K562 (cell line): ENCODE measurements at regions not wholly inside any gene's neighbourhood (a gene's known extent, or its start where the extent isn't known, plus 50 kb on each side); places are given as distances from the start of the nearest gene placed in this dataset.

ENCODE experiments used
- ATF7 ChIP-seq: fragments of 450-650 bp; IDR thresholded peaks from 2 replicates; pipeline ENCODE4 v1.7.1; 2014; ENCODE audit warnings: mild to moderate bottlenecking, moderate library complexity
- CBFA2T2 ChIP-seq: fragments of 450-650 bp; conservative IDR thresholded peaks from 2 replicates; pipeline ENCODE4 v1.6.1; 2017; ENCODE audit warnings: mild to moderate bottlenecking
- CBFA2T3 ChIP-seq: fragments of 450-650 bp; IDR thresholded peaks from 2 replicates; pipeline ENCODE4 v1.6.1; 2017
- ESRRA ChIP-seq: fragments of 450-650 bp; IDR thresholded peaks from 2 replicates; pipeline ENCODE4 v1.6.1; 2014; ENCODE audit warnings: low read depth, mild to moderate bottlenecking, moderate library complexity, borderline replicate concordance
- IRF2 ChIP-seq: sonication (generic); formaldehyde crosslinking; IDR thresholded peaks from 2 replicates; pipeline ENCODE4 v1.8.1; 2022; ENCODE audit warnings: mild to moderate bottlenecking, missing genetic modification reagents
- JUN ChIP-seq, 2 experiments: sonication (generic) in 1 of 2; formaldehyde crosslinking in 1 of 2; IDR thresholded peaks; 2 replicates each; pipeline versions ENCODE4 v1.6.1 to v1.8.0; 2012 to 2022; ENCODE audit warnings: borderline replicate concordance in 2 of 2, mild to moderate bottlenecking in 2 of 2, improper control_type of control experiment in 1 of 2, low read depth in 1 of 2, low read length in 1 of 2, missing genetic modification reagents in 1 of 2
- KLF16 ChIP-seq: IDR thresholded peaks from 2 replicates; pipeline ENCODE4 v1.6.1; 2016; ENCODE audit warnings: antibody characterized with exemption
- MAFF ChIP-seq: IDR thresholded peaks from 2 replicates; pipeline ENCODE4 v1.6.1; 2012; ENCODE audit warnings: low read length, improper control_type of control experiment
- MYC ChIP-seq, 2 experiments: fragments of 250-450 bp in 1 of 2; sonication (Bioruptor Pico) in 1 of 2; IDR thresholded peaks; 2 replicates each; pipeline versions ENCODE4 v1.5.1 to v1.6.1; 2012 to 2021; ENCODE audit warnings: low read depth in 2 of 2, borderline replicate concordance in 1 of 2, improper control_type of control experiment in 1 of 2, low read length in 1 of 2, mild to moderate bottlenecking in 1 of 2, moderate library complexity in 1 of 2
- PHF20 ChIP-seq: fragments of 450-650 bp; IDR thresholded peaks from 2 replicates; pipeline ENCODE4 v1.6.1; 2018; ENCODE audit not compliant: partially characterized antibody
- SIX5 ChIP-seq, 2 experiments: IDR thresholded peaks; 2 replicates each; pipeline ENCODE4 v1.6.1; 2011; ENCODE audit warnings: low read length in 2 of 2, borderline replicate concordance in 1 of 2, low read depth in 1 of 2, mild to moderate bottlenecking in 1 of 2, moderate library complexity in 1 of 2; ENCODE audit not compliant: insufficient read depth in 1 of 2
- SMC3 ChIP-seq: conservative IDR thresholded peaks from 2 replicates; pipeline ENCODE4 v1.6.1; 2011; ENCODE audit warnings: low read depth, low read length, improper control_type of control experiment; ENCODE audit not compliant: insufficient read depth
- TF ChIP-seq, protein P1 (sequence below), 2 experiments: IDR thresholded peaks; 2 replicates each; pipeline ENCODE4 v1.6.1; 2011; ENCODE audit warnings: borderline replicate concordance in 1 of 2, control low read depth in 1 of 2, low read depth in 1 of 2, low read length in 1 of 2, mild to moderate bottlenecking in 1 of 2, mixed read lengths in 1 of 2, moderate library complexity in 1 of 2; ENCODE audit not compliant: insufficient read depth in 1 of 2, insufficient read length in 1 of 2, poor library complexity in 1 of 2, severe bottlenecking in 1 of 2; ENCODE audit errors: extremely low read depth in 1 of 2
- TF ChIP-seq, protein P2 (sequence below), 2 experiments: fragments of 450-650 bp; formaldehyde crosslinking in 1 of 2; IDR thresholded peaks; 2 replicates each; pipeline versions ENCODE4 v1.4.0 to v1.6.1; 2014 to 2020; ENCODE audit warnings: mild to moderate bottlenecking in 2 of 2, borderline replicate concordance in 1 of 2, low read depth in 1 of 2
- TF ChIP-seq, protein P3 (sequence below): fragments of 450-650 bp; conservative IDR thresholded peaks from 2 replicates; pipeline ENCODE4 v1.6.1; 2016; ENCODE audit warnings: missing genetic modification characterization, low read depth, mild to moderate bottlenecking, control low read depth, missing compliant biosample characterization

DNA sequence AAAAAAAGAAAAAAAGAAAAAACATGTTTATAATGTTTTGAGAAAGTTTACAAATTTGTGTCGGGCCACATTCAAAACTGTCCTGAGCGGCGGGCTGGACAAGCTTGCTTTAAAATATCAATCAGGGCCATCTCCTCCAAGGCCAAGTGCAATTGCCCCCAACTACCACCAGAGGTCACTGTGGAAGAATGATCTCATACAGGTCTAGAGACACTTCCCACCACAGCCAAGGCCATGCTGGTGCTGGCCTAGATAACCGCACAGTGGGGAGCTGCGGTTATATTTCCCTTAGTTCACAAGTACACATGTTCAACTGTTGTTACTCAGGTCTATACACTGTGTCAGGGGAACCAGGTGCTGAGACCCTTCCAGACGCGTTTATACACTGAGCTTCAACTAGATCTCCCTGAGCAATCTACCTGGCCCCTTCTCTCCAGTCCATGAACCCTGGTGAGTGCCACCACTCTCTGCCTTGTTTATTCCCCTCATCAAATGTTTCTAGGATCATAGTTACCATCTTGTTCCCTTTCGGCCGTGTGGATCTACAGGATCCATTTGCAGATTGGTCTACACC lies 83.8 kb upstream of the CCL2 start (continued):
- TF ChIP-seq, protein P1, sequence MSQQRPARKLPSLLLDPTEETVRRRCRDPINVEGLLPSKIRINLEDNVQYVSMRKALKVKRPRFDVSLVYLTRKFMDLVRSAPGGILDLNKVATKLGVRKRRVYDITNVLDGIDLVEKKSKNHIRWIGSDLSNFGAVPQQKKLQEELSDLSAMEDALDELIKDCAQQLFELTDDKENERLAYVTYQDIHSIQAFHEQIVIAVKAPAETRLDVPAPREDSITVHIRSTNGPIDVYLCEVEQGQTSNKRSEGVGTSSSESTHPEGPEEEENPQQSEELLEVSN (IDR thresholded peaks at IDR 0.05; ENCODE audit: borderline replicate concordance in 1 of 2, extremely low read depth in 1 of 2, insufficient read depth in 1 of 2, insufficient read length in 1 of 2, low read depth in 1 of 2, low read length in 1 of 2, poor library complexity in 1 of 2, severe bottlenecking in 1 of 2): peak in 1 of 2 experiments; percentile 47
- TF ChIP-seq CBFA2T2: 0 out of 2 replicates have a peak, but pooled peaks have one; percentile 10
- TF ChIP-seq MYC (IDR thresholded peaks at IDR 0.05; ENCODE audit: low read depth, low read length): 0 out of 2 replicates have a peak, but pooled peaks have one; percentile 33
- no peak for TF ChIP-seq MYC (CRISPR knock-in tag; IDR thresholded peaks at IDR 0.05; ENCODE audit: borderline replicate concordance, low read depth)
- TF ChIP-seq CBFA2T3: peak; percentile 15; the same call in 1 of the 2 replicates
- TF ChIP-seq ESRRA: peak; percentile 43; the same call in 1 of the 2 replicates
- TF ChIP-seq ATF7: peak; percentile 93
- no peak for TF ChIP-seq SIX5 (IDR thresholded peaks at IDR 0.05; ENCODE audit: borderline replicate concordance in 1 of 2, insufficient read depth in 1 of 2, low read depth in 1 of 2, low read length in 2 of 2)
- TF ChIP-seq JUN (IDR thresholded peaks at IDR 0.05; ENCODE audit: borderline replicate concordance, low read depth, low read length): peak; percentile 86
- TF ChIP-seq JUN (CRISPR knock-in tag; IDR thresholded peaks at IDR 0.05; ENCODE audit: borderline replicate concordance): no peak
- TF ChIP-seq MAFF: peak; percentile 5; the same call in 1 of the 2 replicates
- TF ChIP-seq IRF2: no peak
- TF ChIP-seq, protein P2, sequence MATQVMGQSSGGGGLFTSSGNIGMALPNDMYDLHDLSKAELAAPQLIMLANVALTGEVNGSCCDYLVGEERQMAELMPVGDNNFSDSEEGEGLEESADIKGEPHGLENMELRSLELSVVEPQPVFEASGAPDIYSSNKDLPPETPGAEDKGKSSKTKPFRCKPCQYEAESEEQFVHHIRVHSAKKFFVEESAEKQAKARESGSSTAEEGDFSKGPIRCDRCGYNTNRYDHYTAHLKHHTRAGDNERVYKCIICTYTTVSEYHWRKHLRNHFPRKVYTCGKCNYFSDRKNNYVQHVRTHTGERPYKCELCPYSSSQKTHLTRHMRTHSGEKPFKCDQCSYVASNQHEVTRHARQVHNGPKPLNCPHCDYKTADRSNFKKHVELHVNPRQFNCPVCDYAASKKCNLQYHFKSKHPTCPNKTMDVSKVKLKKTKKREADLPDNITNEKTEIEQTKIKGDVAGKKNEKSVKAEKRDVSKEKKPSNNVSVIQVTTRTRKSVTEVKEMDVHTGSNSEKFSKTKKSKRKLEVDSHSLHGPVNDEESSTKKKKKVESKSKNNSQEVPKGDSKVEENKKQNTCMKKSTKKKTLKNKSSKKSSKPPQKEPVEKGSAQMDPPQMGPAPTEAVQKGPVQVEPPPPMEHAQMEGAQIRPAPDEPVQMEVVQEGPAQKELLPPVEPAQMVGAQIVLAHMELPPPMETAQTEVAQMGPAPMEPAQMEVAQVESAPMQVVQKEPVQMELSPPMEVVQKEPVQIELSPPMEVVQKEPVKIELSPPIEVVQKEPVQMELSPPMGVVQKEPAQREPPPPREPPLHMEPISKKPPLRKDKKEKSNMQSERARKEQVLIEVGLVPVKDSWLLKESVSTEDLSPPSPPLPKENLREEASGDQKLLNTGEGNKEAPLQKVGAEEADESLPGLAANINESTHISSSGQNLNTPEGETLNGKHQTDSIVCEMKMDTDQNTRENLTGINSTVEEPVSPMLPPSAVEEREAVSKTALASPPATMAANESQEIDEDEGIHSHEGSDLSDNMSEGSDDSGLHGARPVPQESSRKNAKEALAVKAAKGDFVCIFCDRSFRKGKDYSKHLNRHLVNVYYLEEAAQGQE (IDR thresholded peaks at IDR 0.05; ENCODE audit: borderline replicate concordance): peak; percentile 55; the same call in 1 of the 2 replicates
- TF ChIP-seq, protein P2 (CRISPR knock-in tag; IDR thresholded peaks at IDR 0.05; ENCODE audit: low read depth): no peak
- TF ChIP-seq, protein P3, sequence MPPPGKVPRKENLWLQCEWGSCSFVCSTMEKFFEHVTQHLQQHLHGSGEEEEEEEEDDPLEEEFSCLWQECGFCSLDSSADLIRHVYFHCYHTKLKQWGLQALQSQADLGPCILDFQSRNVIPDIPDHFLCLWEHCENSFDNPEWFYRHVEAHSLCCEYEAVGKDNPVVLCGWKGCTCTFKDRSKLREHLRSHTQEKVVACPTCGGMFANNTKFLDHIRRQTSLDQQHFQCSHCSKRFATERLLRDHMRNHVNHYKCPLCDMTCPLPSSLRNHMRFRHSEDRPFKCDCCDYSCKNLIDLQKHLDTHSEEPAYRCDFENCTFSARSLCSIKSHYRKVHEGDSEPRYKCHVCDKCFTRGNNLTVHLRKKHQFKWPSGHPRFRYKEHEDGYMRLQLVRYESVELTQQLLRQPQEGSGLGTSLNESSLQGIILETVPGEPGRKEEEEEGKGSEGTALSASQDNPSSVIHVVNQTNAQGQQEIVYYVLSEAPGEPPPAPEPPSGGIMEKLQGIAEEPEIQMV (tag): no peak
- peak; percentile 63; the same call in 1 of the 2 replicates for TF ChIP-seq SMC3
- 0 out of 2 replicates have a peak, but pooled peaks have one; percentile 37 for TF ChIP-seq KLF16
- TF ChIP-seq PHF20: no peak
